GM23338 (cell line): ENCODE measurements at regions not wholly inside any gene's neighbourhood (a gene's known extent, or its start where the extent isn't known, plus 50 kb on each side); places are given as distances from the start of the nearest gene placed in this dataset.
A peak's percentile ranks its signal among the peaks of the same experiment; 100 is the strongest.

Source experiments
- ATAC-seq: fragments of 200-7000 bp; cut with Tn5 transposase; 3 replicates; pipeline ENCODE4 v1.9.1; 2020
- DNase-seq: peaks from one replicate; pipeline ENCODE4 v3.0.0-alpha.2; 2015; ENCODE audit warnings: low spot score
- H2AFZ ChIP-seq: fragments of 200-600 bp; sonication (generic); 2 replicates; pipeline ENCODE4 v1.8.0; 2016; ENCODE audit warnings: antibody characterized with exemption, mild to moderate bottlenecking, moderate library complexity
- H3F3A ChIP-seq: fragments of 200-600 bp; sonication (generic); replicated peaks from 2 replicates; pipeline ENCODE4 v1.8.0; 2017; ENCODE audit warnings: antibody characterized with exemption, mixed run types, low read depth
- H3K27ac ChIP-seq: fragments of 200-600 bp; sonication (generic); 2 replicates; pipeline ENCODE4 v1.6.1; 2016; ENCODE audit warnings: low read depth
- H3K27me3 ChIP-seq: fragments of 200-600 bp; sonication (generic); 2 replicates; pipeline ENCODE4 v1.8.0; 2016; ENCODE audit warnings: mild to moderate bottlenecking, mixed run types, moderate library complexity; ENCODE audit not compliant: insufficient read depth
- H3K36me3 ChIP-seq: fragments of 200-600 bp; sonication (generic); 2 replicates; pipeline ENCODE4 v1.8.0; 2016; ENCODE audit warnings: mild to moderate bottlenecking; ENCODE audit not compliant: insufficient read depth
- H3K4me1 ChIP-seq: fragments of 200-600 bp; sonication (generic); 2 replicates; pipeline ENCODE4 v1.8.0; 2016; ENCODE audit warnings: mild to moderate bottlenecking, moderate library complexity; ENCODE audit not compliant: insufficient read depth
- H3K4me2 ChIP-seq: fragments of 200-600 bp; sonication (generic); 2 replicates; pipeline ENCODE4 v1.7.1; 2017; ENCODE audit warnings: mixed run types
- H3K4me3 ChIP-seq: fragments of 200-600 bp; sonication (generic); 2 replicates; pipeline ENCODE4 v1.6.1; 2016; ENCODE audit warnings: mixed run types
- H3K79me2 ChIP-seq: fragments of 200-600 bp; sonication (generic); replicated peaks from 2 replicates; pipeline ENCODE4 v1.8.0; 2017; ENCODE audit warnings: mild to moderate bottlenecking; ENCODE audit not compliant: insufficient read depth
- H3K9me2 ChIP-seq: fragments of 200-600 bp; sonication (generic); 2 replicates; pipeline ENCODE4 v1.8.0; 2017; ENCODE audit not compliant: insufficient read depth
- H4K20me1 ChIP-seq: fragments of 200-600 bp; sonication (generic); replicated peaks from 2 replicates; pipeline ENCODE4 v1.8.0; 2017; ENCODE audit warnings: mild to moderate bottlenecking; ENCODE audit not compliant: insufficient read depth
- H3K27ac Mint-ChIP-seq: 2 replicates; pipeline ENCODE4 v1.8.0; 2020; ENCODE audit warnings: inconsistent platforms, mild to moderate bottlenecking, moderate library complexity, mixed read lengths
- H3K27me3 Mint-ChIP-seq: 3 replicates; pipeline ENCODE4 v1.8.0; 2022; ENCODE audit warnings: low read depth, mild to moderate bottlenecking, moderate library complexity, mixed read lengths, inconsistent platforms; ENCODE audit not compliant: insufficient read depth, poor library complexity
- H3K36me3 Mint-ChIP-seq: 3 replicates; pipeline ENCODE4 v1.8.0; 2021; ENCODE audit warnings: low read depth, mild to moderate bottlenecking, inconsistent platforms, moderate library complexity, mixed read lengths
- H3K4me1 Mint-ChIP-seq: 3 replicates; pipeline ENCODE4 v1.8.0; 2020; ENCODE audit warnings: mild to moderate bottlenecking, inconsistent platforms, mixed read lengths
- H3K4me3 Mint-ChIP-seq: 3 replicates; pipeline ENCODE4 v1.8.0; 2021; ENCODE audit warnings: moderate library complexity, mild to moderate bottlenecking, inconsistent platforms, mixed read lengths
- H3K9me3 Mint-ChIP-seq: 3 replicates; pipeline ENCODE4 v1.8.0; 2020; ENCODE audit warnings: moderate library complexity, mild to moderate bottlenecking, inconsistent platforms, mixed read lengths
- CREB1 ChIP-seq: fragments of 250-450 bp; sonication (Bioruptor Pico); IDR thresholded peaks from 2 replicates; pipeline ENCODE4 v1.5.0; 2020; ENCODE audit warnings: low read depth, mild to moderate bottlenecking, moderate library complexity
- CTCF ChIP-seq, 2 experiments: fragments of 200-600 bp in 1 of 2; sonication (generic) in 1 of 2; conservative IDR thresholded peaks; 2 replicates each; pipeline versions ENCODE4 v1.5.1 to v1.6.1; 2016 to 2017; ENCODE audit warnings: antibody characterized with exemption in 2 of 2, low read depth in 2 of 2, mild to moderate bottlenecking in 2 of 2, moderate library complexity in 1 of 2
- ETS1 ChIP-seq: IDR thresholded peaks from 2 replicates; pipeline ENCODE4 v1.6.1; 2016; ENCODE audit warnings: antibody characterized with exemption
- EZH2 ChIP-seq: fragments of 200-600 bp; sonication (generic); IDR thresholded peaks from one replicate; pipeline ENCODE4 v1.8.0; 2017; ENCODE audit warnings: antibody characterized with exemption, mild to moderate bottlenecking, low read depth; ENCODE audit not compliant: unreplicated experiment
- EZH2phosphoT487 ChIP-seq: fragments of 200-600 bp; sonication (generic); IDR thresholded peaks from one replicate; pipeline ENCODE4 v1.8.1; 2018; ENCODE audit warnings: antibody characterized with exemption; ENCODE audit not compliant: unreplicated experiment
- JUNB ChIP-seq: IDR thresholded peaks from one replicate; pipeline ENCODE4 v1.6.1; 2016; ENCODE audit warnings: antibody characterized with exemption; ENCODE audit not compliant: unreplicated experiment
- NANOG ChIP-seq: IDR thresholded peaks from 2 replicates; pipeline ENCODE4 v1.6.1; 2016; ENCODE audit warnings: antibody characterized with exemption, borderline replicate concordance
- POLR2AphosphoS5 ChIP-seq: IDR thresholded peaks from 2 replicates; pipeline ENCODE4 v1.6.1; 2016; ENCODE audit warnings: antibody characterized with exemption, low read depth
- REST ChIP-seq: IDR thresholded peaks from one replicate; pipeline ENCODE4 v1.6.1; 2018; ENCODE audit warnings: antibody characterized with exemption; ENCODE audit not compliant: unreplicated experiment
- STAT1 ChIP-seq: IDR thresholded peaks from one replicate; pipeline ENCODE4 v1.6.1; 2016; ENCODE audit warnings: antibody characterized with exemption; ENCODE audit not compliant: unreplicated experiment
- ZNF114 ChIP-seq: fragments of 250-450 bp; sonication (Bioruptor Pico); IDR thresholded peaks from 2 replicates; pipeline ENCODE4 v1.5.0; 2020; ENCODE audit warnings: mild to moderate bottlenecking, moderate library complexity
- ZNF331 ChIP-seq: fragments of 250-450 bp; sonication (Bioruptor Pico); IDR thresholded peaks from 2 replicates; pipeline ENCODE4 v1.5.0; 2020; ENCODE audit warnings: low read depth, mild to moderate bottlenecking, moderate library complexity

GRCh38 chr1:87685311-87686135, 356.8 kb downstream of the LMO4 start:
- H4K20me1 ChIP-seq: no peaks in the 10 kb centered on the region
- peak overlapping the region; percentile 68 for H3K4me2 ChIP-seq
- H3K9me2 ChIP-seq: no peaks in the 10 kb centered on the region
- Mint-ChIP-seq H3K36me3 (peaks cover under 1% of the 10 kb centered on the region; the same call in 2 of the 3 replicates), H3K4me1 (peaks cover 48% of the 10 kb centered on the region), H3K4me3 (peak overlapping the region; percentile 53), H3K27me3 (peaks cover 2% of the 10 kb centered on the region), H3K27ac (peak overlapping the region; percentile 80), H3K9me3 (no peaks in the 10 kb centered on the region)
- H3K36me3 ChIP-seq: no peaks in the 10 kb centered on the region
- peaks cover 40% of the 10 kb centered on the region for H3K4me1 ChIP-seq
- H3K27ac ChIP-seq: peak overlapping the region; percentile 76
- H3F3A ChIP-seq: no peaks in the 10 kb centered on the region
- TF ChIP-seq NANOG (peak; percentile 69; the same call in 1 of the 2 replicates), CREB1 (no peak)
- H3K27me3 ChIP-seq: peaks cover 22% of the 10 kb centered on the region; the same call in 1 of the 2 replicates
- no peak overlapping the region for H2AFZ ChIP-seq
- DNase-seq (peak; percentile 45), ATAC-seq (peak; percentile 73)
- H3K4me3 ChIP-seq: peak overlapping the region; percentile 42
- H3K79me2 ChIP-seq: no peaks in the 10 kb centered on the region

- peaks cover 2% of the 10 kb centered on the region for H3K27me3 Mint-ChIP-seq
- ATAC-seq (no peak), DNase-seq (no peak)
- no peaks in the 10 kb centered on the region for H3K9me3 Mint-ChIP-seq
- no peak overlapping the region for H3K4me3 Mint-ChIP-seq
- Histone ChIP-seq H3F3A (no peaks in the 10 kb centered on the region), H3K9me2 (no peaks in the 10 kb centered on the region), H2AFZ (0 out of 2 replicates have a peak overlapping the region, but pooled peaks have one; percentile 33), H3K4me3 (peak overlapping the region; percentile 42), H3K4me1 (peaks cover 40% of the 10 kb centered on the region), H3K4me2 (peak overlapping the region; percentile 68), H4K20me1 (no peaks in the 10 kb centered on the region), H3K27me3 (peaks cover 22% of the 10 kb centered on the region; the same call in 1 of the 2 replicates), H3K36me3 (no peaks in the 10 kb centered on the region), H3K27ac (no peak overlapping the region), H3K79me2 (no peaks in the 10 kb centered on the region)
- no peaks in the 10 kb centered on the region for H3K36me3 Mint-ChIP-seq
- H3K27ac Mint-ChIP-seq: no peak overlapping the region
- peaks cover 48% of the 10 kb centered on the region for H3K4me1 Mint-ChIP-seq
- TF ChIP-seq CTCF (conservative IDR thresholded peaks at IDR 0.05; ENCODE audit: low read depth in 2 of 2) (no peak), STAT1 (no peak), EZH2phosphoT487 (no peak), CREB1 (no peak), EZH2 (no peak), ZNF114 (CRISPR knock-in tag) (no peak), REST (no peak), NANOG (no peak), ZNF331 (CRISPR knock-in tag) (no peak), JUNB (no peak), POLR2AphosphoS5 (no peak), ETS1 (no peak)
Measured at GRCh38 chr1:87686136-87686495, 357.4 kb downstream of the LMO4 start.
